IMR-90 (cell line): ENCODE measurements at regions not wholly inside any gene's neighbourhood (a gene's known extent, or its start where the extent isn't known, plus 50 kb on each side); places are given as distances from the start of the nearest gene placed in this dataset.

Source experiments
- ATAC-seq: fragments of 200-7000 bp; cut with Tn5 transposase; 2 replicates; pipeline ENCODE4 v1.9.1; 2020; ENCODE audit warnings: low read depth, mild to moderate bottlenecking, moderate library complexity
- BruUV-seq: library from RNA; stranded (reverse); fragments of 400-500 nt; replicated peaks from 2 replicates; lab custom pipeline; 2021; lab: Mats Ljungman, UMichigan
- CTCF ChIA-PET: fragments of 300-600 bp; formaldehyde crosslinking; extraction: SDS; loops from one replicate; lab custom pipeline; 2021; ENCODE audit warnings: antibody characterized with exemption; lab: Yijun Ruan, JAX
- POLR2A ChIA-PET: fragments of 300-600 bp; sonication (Branson Sonifier 250); formaldehyde crosslinking; loops from one replicate; lab custom pipeline; 2022; ENCODE audit warnings: antibody characterized with exemption; ENCODE audit not compliant: unreplicated experiment; lab: Charles Lee
- DNase-seq: peaks from one replicate; pipeline ENCODE4 v3.0.0; 2013
- H2AFZ ChIP-seq: replicated peaks from 2 replicates; pipeline ENCODE3; 2013; ENCODE audit warnings: low read length, mild to moderate bottlenecking; ENCODE audit not compliant: poor library complexity
- H2AK5ac ChIP-seq: 2 replicates; pipeline ENCODE4 v1.6.1; 2013; ENCODE audit warnings: low read depth, low read length, inconsistent platforms
- H2AK9ac ChIP-seq: replicated peaks from 2 replicates; pipeline ENCODE3; 2013; ENCODE audit warnings: mild to moderate bottlenecking, low read depth, low read length, moderate library complexity; ENCODE audit not compliant: poor library complexity
- H2BK120ac ChIP-seq: 2 replicates; pipeline ENCODE4 v1.6.1; 2013; ENCODE audit warnings: low read depth, low read length, inconsistent platforms
- H2BK15ac ChIP-seq: 3 replicates; pipeline ENCODE4 v1.6.1; 2013; ENCODE audit warnings: low read depth, low read length, inconsistent platforms
- H2BK20ac ChIP-seq: 2 replicates; pipeline ENCODE4 v1.6.1; 2013; ENCODE audit warnings: low read depth, mild to moderate bottlenecking, inconsistent platforms, low read length, moderate library complexity
- H2BK5ac ChIP-seq: 2 replicates; pipeline ENCODE4 v1.6.1; 2013; ENCODE audit warnings: mild to moderate bottlenecking, low read depth, low read length, inconsistent platforms; ENCODE audit not compliant: poor library complexity, severe bottlenecking
- H3K14ac ChIP-seq: replicated peaks from 2 replicates; pipeline ENCODE4 v1.6.1; 2013; ENCODE audit warnings: low read depth, low read length, inconsistent platforms
- H3K18ac ChIP-seq: 2 replicates; pipeline ENCODE4 v1.6.1; 2013; ENCODE audit warnings: low read depth, low read length, control low read depth
- H3K23ac ChIP-seq: 2 replicates; pipeline ENCODE4 v1.6.1; 2013; ENCODE audit warnings: low read depth, low read length, inconsistent platforms
- H3K27ac ChIP-seq: 2 replicates; pipeline ENCODE4 v1.5.1; 2013; ENCODE audit warnings: mild to moderate bottlenecking, control low read depth, low read length; ENCODE audit not compliant: insufficient read depth
- H3K27me3 ChIP-seq: 2 replicates; pipeline ENCODE4 v1.6.1; 2013; ENCODE audit warnings: low read length; ENCODE audit not compliant: control insufficient read depth, insufficient read depth
- H3K36me3 ChIP-seq: 2 replicates; pipeline ENCODE4 v1.6.1; 2013; ENCODE audit warnings: low read length, mixed read lengths; ENCODE audit not compliant: control insufficient read depth, insufficient read depth
- H3K4ac ChIP-seq: 2 replicates; pipeline ENCODE4 v1.6.1; 2013; ENCODE audit warnings: low read depth, low read length, inconsistent platforms
- H3K4me1 ChIP-seq: 2 replicates; pipeline ENCODE4 v1.6.1; 2013; ENCODE audit warnings: low read length, mixed read lengths; ENCODE audit not compliant: control insufficient read depth, insufficient read depth
- H3K4me2 ChIP-seq: 2 replicates; pipeline ENCODE4 v1.6.1; 2013; ENCODE audit warnings: low read depth, mild to moderate bottlenecking, control low read depth, low read length, moderate library complexity
- H3K4me3 ChIP-seq: 2 replicates; pipeline ENCODE4 v1.5.1; 2013; ENCODE audit warnings: low read depth, mild to moderate bottlenecking, control low read depth, low read length, moderate library complexity; ENCODE audit not compliant: insufficient read depth
- H3K56ac ChIP-seq: 2 replicates; pipeline ENCODE4 v1.6.1; 2013; ENCODE audit warnings: low read length, inconsistent platforms; ENCODE audit not compliant: insufficient read depth; ENCODE audit errors: extremely low read depth
- H3K79me1 ChIP-seq, 2 experiments: 2 replicates each; pipeline ENCODE4 v1.6.1; 2013; ENCODE audit warnings: low read length in 2 of 2, inconsistent platforms in 1 of 2, low read depth in 1 of 2
- H3K9ac ChIP-seq: 2 replicates; pipeline ENCODE4 v1.6.1; 2013; ENCODE audit warnings: low read depth, low read length, control low read depth
- H3K9me1 ChIP-seq: 2 replicates; pipeline ENCODE4 v1.6.1; 2013; ENCODE audit warnings: low read length, inconsistent platforms; ENCODE audit not compliant: insufficient read depth
- H3K9me3 ChIP-seq: 2 replicates; pipeline ENCODE4 v1.6.1; 2013; ENCODE audit warnings: low read length; ENCODE audit not compliant: control insufficient read depth, insufficient read depth
- H4K20me1 ChIP-seq: 2 replicates; pipeline ENCODE4 v1.6.1; 2013; ENCODE audit warnings: low read length, inconsistent platforms; ENCODE audit not compliant: insufficient read depth
- H4K5ac ChIP-seq: 2 replicates; pipeline ENCODE4 v1.6.1; 2013; ENCODE audit warnings: mild to moderate bottlenecking, low read depth, low read length, control low read depth
- H4K8ac ChIP-seq, 2 experiments: 2 replicates each; pipeline ENCODE4 v1.6.1; 2013; ENCODE audit warnings: low read depth in 2 of 2, low read length in 2 of 2, control low read depth in 1 of 2, inconsistent platforms in 1 of 2
- H4K91ac ChIP-seq: 2 replicates; pipeline ENCODE4 v1.6.1; 2013; ENCODE audit warnings: low read depth, low read length, inconsistent platforms; ENCODE audit not compliant: insufficient read depth
- BHLHE40 ChIP-seq: fragments of 150-350 bp; IDR thresholded peaks from 2 replicates; pipeline ENCODE4 v1.6.1; 2016; ENCODE audit warnings: mild to moderate bottlenecking, low read depth, low read length
- CEBPB ChIP-seq: IDR thresholded peaks from 2 replicates; pipeline ENCODE4 v1.6.1; 2012; ENCODE audit warnings: low read depth, low read length, improper control_type of control experiment
- CHD1 ChIP-seq: IDR thresholded peaks from 2 replicates; pipeline ENCODE4 v1.6.1; 2012; ENCODE audit warnings: low read depth, low read length, improper control_type of control experiment
- FOS ChIP-seq: fragments of 150-350 bp; IDR thresholded peaks from 2 replicates; pipeline ENCODE4 v1.6.1; 2016; ENCODE audit warnings: low read depth, low read length
- MAZ ChIP-seq: IDR thresholded peaks from 2 replicates; pipeline ENCODE4 v1.6.1; 2012; ENCODE audit warnings: low read depth, mild to moderate bottlenecking, low read length, improper control_type of control experiment, moderate library complexity, borderline replicate concordance
- MXI1 ChIP-seq: IDR thresholded peaks from 2 replicates; pipeline ENCODE4 v1.6.1; 2012; ENCODE audit warnings: low read depth, mild to moderate bottlenecking, low read length, moderate library complexity, borderline replicate concordance
- NFE2L2 ChIP-seq: fragments of 150-350 bp; IDR thresholded peaks from 2 replicates; pipeline ENCODE4 v1.6.1; 2016; ENCODE audit warnings: low read depth, mild to moderate bottlenecking, low read length
- POLR2A ChIP-seq: IDR thresholded peaks from 2 replicates; pipeline ENCODE4 v1.6.1; 2012; ENCODE audit warnings: mild to moderate bottlenecking, low read depth, low read length
- RAD21 ChIP-seq: IDR thresholded peaks from 2 replicates; pipeline ENCODE4 v1.6.1; 2012; ENCODE audit warnings: low read length, improper control_type of control experiment
- RCOR1 ChIP-seq: IDR thresholded peaks from 2 replicates; pipeline ENCODE4 v1.6.1; 2012; ENCODE audit warnings: mild to moderate bottlenecking, low read length, improper control_type of control experiment; ENCODE audit not compliant: insufficient replicate concordance
- RFX5 ChIP-seq: IDR thresholded peaks from 2 replicates; pipeline ENCODE4 v1.8.0; 2012; ENCODE audit warnings: low read depth, mild to moderate bottlenecking, low read length, moderate library complexity
- SMC3 ChIP-seq: fragments of 150-350 bp; IDR thresholded peaks from 2 replicates; pipeline ENCODE4 v1.6.1; 2016; ENCODE audit warnings: low read depth, mild to moderate bottlenecking, antibody characterized with exemption, low read length, moderate library complexity
- WGBS, 2 experiments: methylation state at CpG; one replicate each; pipeline versions ENCODE4 v1.1.5 to v1.1.7; 2013; ENCODE audit warnings: missing lambda C conversion rate in 2 of 2; ENCODE audit not compliant: insufficient read length in 1 of 2; ENCODE audit errors: extremely low coverage in 2 of 2; 5-methylcytosine and 5-hydroxymethylcytosine counted together
- dilution Hi-C: fragments of 300-500 bp; cut with HindIII; formaldehyde crosslinking; loops from one replicate; pipeline ENCODE4 v1.14.3; 2018; ENCODE audit warnings: low sequenced_read_pairs; ENCODE audit not compliant: unreplicated experiment
- in situ Hi-C: fragments of 300-500 bp; cut with MboI; formaldehyde crosslinking; loops from 3 replicates; pipeline ENCODE4 v1.14.3; 2019; ENCODE audit warnings: low sequenced_read_pairs, inconsistent platforms, mixed read lengths
- intact Hi-C: fragments of 100-400 bp; cut with micrococcal nuclease; formaldehyde crosslinking; loops from 2 replicates; pipeline ENCODE4 v1.10.0; 2022
- TF ChIP-seq, protein P1 (sequence below): fragments of 150-350 bp; IDR thresholded peaks from 2 replicates; pipeline ENCODE4 v1.6.1; 2016; ENCODE audit warnings: low read depth, mild to moderate bottlenecking, low read length, moderate library complexity, borderline replicate concordance
- TF ChIP-seq, protein P2 (sequence below): conservative IDR thresholded peaks from 2 replicates; pipeline ENCODE4 v1.5.1; 2012; ENCODE audit warnings: mild to moderate bottlenecking, low read depth, low read length, improper control_type of control experiment

DNA sequence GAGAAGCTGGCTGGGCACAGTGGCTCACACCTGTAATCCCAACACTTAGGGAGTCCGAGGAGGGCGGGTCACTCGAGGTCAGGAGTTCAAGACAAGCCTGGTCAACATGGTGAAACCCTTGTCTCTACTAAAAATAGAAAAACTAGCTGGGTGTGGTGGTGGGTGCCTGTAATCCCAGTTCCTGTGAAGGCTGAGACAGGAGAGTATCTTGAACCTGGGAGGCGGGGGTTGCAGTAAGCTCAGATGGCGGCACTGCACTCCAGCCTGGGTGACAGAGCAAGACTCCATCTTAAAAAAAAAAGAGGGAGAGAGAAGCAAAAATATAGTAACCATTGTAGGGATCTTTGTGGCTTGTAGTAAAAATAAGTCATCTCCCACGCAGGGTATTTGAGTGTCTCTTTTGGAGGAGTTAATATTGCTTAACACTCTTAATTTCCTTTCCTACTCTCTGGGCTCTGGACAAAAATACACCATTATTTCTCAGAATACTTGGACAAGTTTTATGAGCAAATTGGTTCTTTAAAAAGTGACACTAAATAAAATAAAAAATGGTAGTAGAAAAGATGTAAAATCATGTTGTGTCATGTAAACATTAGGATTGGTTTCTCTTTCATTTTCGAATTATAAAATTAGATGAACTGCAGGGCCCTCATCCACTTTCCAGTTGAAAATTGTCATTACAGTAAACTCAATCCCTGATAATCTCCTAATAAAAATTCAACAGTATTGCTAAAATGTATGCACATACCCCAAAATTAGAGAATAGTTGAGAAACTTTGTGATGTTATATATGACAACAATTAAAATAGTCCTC, 61.1 kb upstream of the C12orf71 start:
- H2BK15ac ChIP-seq: no peak overlapping the region
- peaks cover 3% of the 10 kb centered on the region; the same call in 1 of the 2 replicates for H3K4me1 ChIP-seq
- H2AFZ ChIP-seq: peak overlapping the region; percentile 41
- no peak overlapping the region for H2AK9ac ChIP-seq
- H4K8ac ChIP-seq: peak overlapping the region in 1 of 2 experiments; percentile 15; a peak in 1 of 4 replicates
- WGBS, 2 experiments: no CpG with 5 or more reads among the region's 7 CpGs
- no peaks in the 10 kb centered on the region for H4K20me1 ChIP-seq
- no peak for ATAC-seq
- intact Hi-C loops: loop anchor here (2.0 kb wide), 3 partner anchors 47 to 163 kb away; partner anchors contain the start of gene STK38L
- in situ Hi-C loops: no loop called here
- ChIA-PET POLR2A (no interaction called here), CTCF (interaction anchor here (1.0 kb wide), 1 partner anchor 241 kb away, joined by 3 read pairs; no protein-coding TSS in a partner anchor)
- H3K56ac ChIP-seq: no peak overlapping the region
- no peak overlapping the region for H3K4ac ChIP-seq
- no peaks in the 10 kb centered on the region for H3K9me3 ChIP-seq
- no peak overlapping the region for H2BK20ac ChIP-seq
- H2BK5ac ChIP-seq: peak overlapping the region; percentile 5
- dilution Hi-C loops: no loop called here
- no peaks in the 10 kb centered on the region for H3K27me3 ChIP-seq
- H2AK5ac ChIP-seq: no peak overlapping the region
- peak overlapping the region; percentile 18; the same call in 1 of the 2 replicates for H3K27ac ChIP-seq
- H3K36me3 ChIP-seq: no peaks in the 10 kb centered on the region
- 0 out of 2 replicates have a peak overlapping the region, but pooled peaks have one; percentile 31 for H4K5ac ChIP-seq
- no peak overlapping the region for H3K23ac ChIP-seq
- no peak for DNase-seq
- H3K4me3 ChIP-seq: no peak overlapping the region
- BruUV-seq: no TSS peak
- H4K91ac ChIP-seq: no peak overlapping the region
- no peaks in the 10 kb centered on the region for H3K79me1 ChIP-seq
- no peak overlapping the region; the same call in 1 of the 2 replicates for H3K18ac ChIP-seq
- H3K4me2 ChIP-seq: peak overlapping the region; percentile 56
- no peak overlapping the region for H3K14ac ChIP-seq
- no peaks in the 10 kb centered on the region for H3K9me1 ChIP-seq
- 0 out of 2 replicates have a peak overlapping the region, but pooled peaks have one; percentile 51 for H3K9ac ChIP-seq
- H2BK120ac ChIP-seq: peak overlapping the region; percentile 3; the same call in 1 of the 2 replicates
- TF ChIP-seq MXI1 (no peak), RFX5 (no peak), SMC3 (no peak), RAD21 (no peak), BHLHE40 (no peak), POLR2A (no peak), RCOR1 (no peak), CHD1 (no peak), FOS (no peak), NFE2L2 (no peak), CEBPB (no peak), MAZ (no peak)
- TF ChIP-seq, protein P1, sequence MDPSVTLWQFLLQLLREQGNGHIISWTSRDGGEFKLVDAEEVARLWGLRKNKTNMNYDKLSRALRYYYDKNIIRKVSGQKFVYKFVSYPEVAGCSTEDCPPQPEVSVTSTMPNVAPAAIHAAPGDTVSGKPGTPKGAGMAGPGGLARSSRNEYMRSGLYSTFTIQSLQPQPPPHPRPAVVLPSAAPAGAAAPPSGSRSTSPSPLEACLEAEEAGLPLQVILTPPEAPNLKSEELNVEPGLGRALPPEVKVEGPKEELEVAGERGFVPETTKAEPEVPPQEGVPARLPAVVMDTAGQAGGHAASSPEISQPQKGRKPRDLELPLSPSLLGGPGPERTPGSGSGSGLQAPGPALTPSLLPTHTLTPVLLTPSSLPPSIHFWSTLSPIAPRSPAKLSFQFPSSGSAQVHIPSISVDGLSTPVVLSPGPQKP: no peak
- TF ChIP-seq, protein P2, sequence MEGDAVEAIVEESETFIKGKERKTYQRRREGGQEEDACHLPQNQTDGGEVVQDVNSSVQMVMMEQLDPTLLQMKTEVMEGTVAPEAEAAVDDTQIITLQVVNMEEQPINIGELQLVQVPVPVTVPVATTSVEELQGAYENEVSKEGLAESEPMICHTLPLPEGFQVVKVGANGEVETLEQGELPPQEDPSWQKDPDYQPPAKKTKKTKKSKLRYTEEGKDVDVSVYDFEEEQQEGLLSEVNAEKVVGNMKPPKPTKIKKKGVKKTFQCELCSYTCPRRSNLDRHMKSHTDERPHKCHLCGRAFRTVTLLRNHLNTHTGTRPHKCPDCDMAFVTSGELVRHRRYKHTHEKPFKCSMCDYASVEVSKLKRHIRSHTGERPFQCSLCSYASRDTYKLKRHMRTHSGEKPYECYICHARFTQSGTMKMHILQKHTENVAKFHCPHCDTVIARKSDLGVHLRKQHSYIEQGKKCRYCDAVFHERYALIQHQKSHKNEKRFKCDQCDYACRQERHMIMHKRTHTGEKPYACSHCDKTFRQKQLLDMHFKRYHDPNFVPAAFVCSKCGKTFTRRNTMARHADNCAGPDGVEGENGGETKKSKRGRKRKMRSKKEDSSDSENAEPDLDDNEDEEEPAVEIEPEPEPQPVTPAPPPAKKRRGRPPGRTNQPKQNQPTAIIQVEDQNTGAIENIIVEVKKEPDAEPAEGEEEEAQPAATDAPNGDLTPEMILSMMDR: no peak
